HL-60 (cell line): ENCODE measurements at regions not wholly inside any gene's neighbourhood (a gene's known extent, or its start where the extent isn't known, plus 50 kb on each side); places are given as distances from the start of the nearest gene placed in this dataset.

Source experiments
- GABPA ChIP-seq: IDR thresholded peaks from 2 replicates; pipeline ENCODE4 v1.6.1; 2012; ENCODE audit warnings: low read depth
- POLR2AphosphoS5 ChIP-seq: IDR thresholded peaks from 2 replicates; pipeline ENCODE4 v1.6.1; 2012; ENCODE audit warnings: low read depth
- SPI1 ChIP-seq: IDR thresholded peaks from 2 replicates; pipeline ENCODE4 v1.6.1; 2012; ENCODE audit warnings: low read depth, mild to moderate bottlenecking, borderline replicate concordance
- TF ChIP-seq, protein P1 (sequence below): IDR thresholded peaks from one replicate; pipeline ENCODE4 v1.5.1; 2011; ENCODE audit warnings: low read length, control low read depth, inconsistent platforms; ENCODE audit not compliant: insufficient read depth
- TF ChIP-seq, protein P2 (sequence below): IDR thresholded peaks from 2 replicates; pipeline ENCODE4 v1.6.1; 2012; ENCODE audit warnings: low read depth; ENCODE audit not compliant: insufficient replicate concordance

DNA sequence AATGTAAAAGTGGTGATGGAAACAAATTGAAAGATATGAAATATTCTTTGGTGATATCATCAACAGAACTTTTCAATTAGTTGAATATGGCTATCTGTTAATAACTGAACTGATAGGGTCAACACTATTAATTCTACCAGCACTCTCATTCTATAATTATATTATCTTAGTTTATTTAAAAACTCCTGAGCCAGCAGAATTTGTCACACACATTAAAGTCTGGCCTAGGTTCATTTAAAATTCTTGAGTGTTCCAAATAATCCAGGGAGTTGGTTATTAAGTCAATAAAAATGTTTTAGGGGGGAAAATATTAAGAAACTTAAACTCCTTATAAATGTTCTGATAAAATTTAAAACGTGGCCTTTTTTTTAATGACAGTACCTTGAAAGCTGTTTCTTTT is 189.6 kb upstream of the GRM7 start:
- TF ChIP-seq, protein P1, sequence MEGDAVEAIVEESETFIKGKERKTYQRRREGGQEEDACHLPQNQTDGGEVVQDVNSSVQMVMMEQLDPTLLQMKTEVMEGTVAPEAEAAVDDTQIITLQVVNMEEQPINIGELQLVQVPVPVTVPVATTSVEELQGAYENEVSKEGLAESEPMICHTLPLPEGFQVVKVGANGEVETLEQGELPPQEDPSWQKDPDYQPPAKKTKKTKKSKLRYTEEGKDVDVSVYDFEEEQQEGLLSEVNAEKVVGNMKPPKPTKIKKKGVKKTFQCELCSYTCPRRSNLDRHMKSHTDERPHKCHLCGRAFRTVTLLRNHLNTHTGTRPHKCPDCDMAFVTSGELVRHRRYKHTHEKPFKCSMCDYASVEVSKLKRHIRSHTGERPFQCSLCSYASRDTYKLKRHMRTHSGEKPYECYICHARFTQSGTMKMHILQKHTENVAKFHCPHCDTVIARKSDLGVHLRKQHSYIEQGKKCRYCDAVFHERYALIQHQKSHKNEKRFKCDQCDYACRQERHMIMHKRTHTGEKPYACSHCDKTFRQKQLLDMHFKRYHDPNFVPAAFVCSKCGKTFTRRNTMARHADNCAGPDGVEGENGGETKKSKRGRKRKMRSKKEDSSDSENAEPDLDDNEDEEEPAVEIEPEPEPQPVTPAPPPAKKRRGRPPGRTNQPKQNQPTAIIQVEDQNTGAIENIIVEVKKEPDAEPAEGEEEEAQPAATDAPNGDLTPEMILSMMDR, result no peak
- TF ChIP-seq, protein P2, sequence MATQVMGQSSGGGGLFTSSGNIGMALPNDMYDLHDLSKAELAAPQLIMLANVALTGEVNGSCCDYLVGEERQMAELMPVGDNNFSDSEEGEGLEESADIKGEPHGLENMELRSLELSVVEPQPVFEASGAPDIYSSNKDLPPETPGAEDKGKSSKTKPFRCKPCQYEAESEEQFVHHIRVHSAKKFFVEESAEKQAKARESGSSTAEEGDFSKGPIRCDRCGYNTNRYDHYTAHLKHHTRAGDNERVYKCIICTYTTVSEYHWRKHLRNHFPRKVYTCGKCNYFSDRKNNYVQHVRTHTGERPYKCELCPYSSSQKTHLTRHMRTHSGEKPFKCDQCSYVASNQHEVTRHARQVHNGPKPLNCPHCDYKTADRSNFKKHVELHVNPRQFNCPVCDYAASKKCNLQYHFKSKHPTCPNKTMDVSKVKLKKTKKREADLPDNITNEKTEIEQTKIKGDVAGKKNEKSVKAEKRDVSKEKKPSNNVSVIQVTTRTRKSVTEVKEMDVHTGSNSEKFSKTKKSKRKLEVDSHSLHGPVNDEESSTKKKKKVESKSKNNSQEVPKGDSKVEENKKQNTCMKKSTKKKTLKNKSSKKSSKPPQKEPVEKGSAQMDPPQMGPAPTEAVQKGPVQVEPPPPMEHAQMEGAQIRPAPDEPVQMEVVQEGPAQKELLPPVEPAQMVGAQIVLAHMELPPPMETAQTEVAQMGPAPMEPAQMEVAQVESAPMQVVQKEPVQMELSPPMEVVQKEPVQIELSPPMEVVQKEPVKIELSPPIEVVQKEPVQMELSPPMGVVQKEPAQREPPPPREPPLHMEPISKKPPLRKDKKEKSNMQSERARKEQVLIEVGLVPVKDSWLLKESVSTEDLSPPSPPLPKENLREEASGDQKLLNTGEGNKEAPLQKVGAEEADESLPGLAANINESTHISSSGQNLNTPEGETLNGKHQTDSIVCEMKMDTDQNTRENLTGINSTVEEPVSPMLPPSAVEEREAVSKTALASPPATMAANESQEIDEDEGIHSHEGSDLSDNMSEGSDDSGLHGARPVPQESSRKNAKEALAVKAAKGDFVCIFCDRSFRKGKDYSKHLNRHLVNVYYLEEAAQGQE, result no peak
- no peak for TF ChIP-seq POLR2AphosphoS5
- TF ChIP-seq SPI1, result no peak
- no peak for TF ChIP-seq GABPA
